HG02943 (cell line): ENCODE measurements at regions not wholly inside any gene's neighbourhood (a gene's known extent, or its start where the extent isn't known, plus 50 kb on each side); places are given as distances from the start of the nearest gene placed in this dataset.

Experiments used
- ATAC-seq: cut with Tn5 transposase; IDR thresholded peaks from one replicate; pipeline ENCODE4 v1.9.1; 2021; ENCODE audit warnings: mild to moderate bottlenecking, low read depth, moderate library complexity; ENCODE audit not compliant: unreplicated experiment

GRCh38 chr20:18957328-18957727, 143.7 kb downstream of the SCP2D1 start:
- no peak for ATAC-seq

- ATAC-seq: no peak
Observed at GRCh38 chr20:18971121-18971520, 157.5 kb downstream of the SCP2D1 start.

GRCh38 chr20:18971574-18971973, 158.0 kb downstream of the SCP2D1 start:
- no peak for ATAC-seq

GRCh38 chr20:18972251-18972876, 158.8 kb downstream of the SCP2D1 start:
- ATAC-seq: no peak

GRCh38 chr20:18973529-18974173, 160.1 kb downstream of the SCP2D1 start:
- no peak for ATAC-seq

- ATAC-seq: no peak
Observed at GRCh38 chr20:18974660-18975059, 161.1 kb downstream of the SCP2D1 start.

GRCh38 chr20:18977441-18977840, 163.9 kb downstream of the SCP2D1 start:
- no peak for ATAC-seq

GRCh38 chr20:18978311-18978710, 164.7 kb downstream of the SCP2D1 start:
- ATAC-seq: no peak

GRCh38 chr20:18979132-18979531, 165.5 kb downstream of the SCP2D1 start:
- no peak for ATAC-seq

GRCh38 chr20:18981962-18982539, 168.5 kb downstream of the SCP2D1 start:
- no peak for ATAC-seq

- no peak for ATAC-seq
Observed at GRCh38 chr20:18983796-18984195, 170.2 kb downstream of the SCP2D1 start.

- no peak for ATAC-seq
Observed at GRCh38 chr20:18984238-18985200, 170.9 kb downstream of the SCP2D1 start.

- ATAC-seq: no peak
Observed at GRCh38 chr20:18985551-18985950, 172.0 kb downstream of the SCP2D1 start.

GRCh38 chr20:18986146-18986830, 172.7 kb downstream of the SCP2D1 start:
- no peak for ATAC-seq

GRCh38 chr20:18986895-18987580, 173.5 kb downstream of the SCP2D1 start:
- no peak for ATAC-seq

- no peak for ATAC-seq
Observed at GRCh38 chr20:18987781-18988360, 174.3 kb downstream of the SCP2D1 start.

- no peak for ATAC-seq
Observed at GRCh38 chr20:18988701-18989100, 175.1 kb downstream of the SCP2D1 start.

- ATAC-seq: no peak
Observed at GRCh38 chr20:18989736-18990474, 176.3 kb downstream of the SCP2D1 start.

GRCh38 chr20:18991012-18991411, 177.4 kb downstream of the SCP2D1 start:
- ATAC-seq: no peak
